ENCODE measurements at regions not wholly inside any gene's neighbourhood (a gene's known extent, or its start where the extent isn't known, plus 50 kb on each side); places are given as distances from the start of the nearest gene placed in this dataset.

GRCh38 chr2:145800151-145801091 lies 1280.5 kb upstream of the ZEB2 start:
- TF ChIP-seq POLR2A (IDR thresholded peaks at IDR 0.05) (no peak), CTCF (IDR thresholded peaks at IDR 0.05) (no peak), EP300 (IDR thresholded peaks at IDR 0.05) (no peak)
- Histone ChIP-seq H3K4me1 (ENCODE audit: insufficient read depth) (no peaks in the 10 kb centered on the region), H3K27ac (no peak overlapping the region), H3K36me3 (no peaks in the 10 kb centered on the region), H3K4me3 (no peak overlapping the region), H3K27me3 (no peaks in the 10 kb centered on the region), H3K9me3 (no peaks in the 10 kb centered on the region)
- intact Hi-C loops (cut with DNase I), result no loop called here
- DNase-seq, result no peak
- 76 to 79% (median 77%) methylated on average over 6 of the region's 6 CpGs for WGBS, 3 donors

- no peaks in the 10 kb centered on the region for H3K9me3 ChIP-seq
- DNase-seq, result no peak
- H3K36me3 ChIP-seq, result no peaks in the 10 kb centered on the region
- H3K27ac ChIP-seq, result no peak overlapping the region
- no peaks in the 10 kb centered on the region for H3K27me3 ChIP-seq
- intact Hi-C loops (cut with DNase I), result no loop called here
- TF ChIP-seq EP300 (IDR thresholded peaks at IDR 0.05) (no peak), CTCF (IDR thresholded peaks at IDR 0.05) (no peak)
- H3K4me3 ChIP-seq, result no peak overlapping the region
- 88 to 97% (median 96%) methylated on average over 7 of the region's 7 CpGs for WGBS, 3 donors
- H3K4me1 ChIP-seq (ENCODE audit: insufficient read depth), result no peaks in the 10 kb centered on the region
Measured at GRCh38 chr2:145799595-145800108, 1279.7 kb upstream of the ZEB2 start.

GRCh38 chr2:145798419-145798818 lies 1278.5 kb upstream of the ZEB2 start:
- H3K36me3 ChIP-seq, result no peaks in the 10 kb centered on the region
- H3K27me3 ChIP-seq, result no peaks in the 10 kb centered on the region
- H3K27ac ChIP-seq, result no peak overlapping the region
- no peak for TF ChIP-seq POLR2A (IDR thresholded peaks at IDR 0.05)
- TF ChIP-seq EP300 (IDR thresholded peaks at IDR 0.05), result no peak
- no peak for TF ChIP-seq CTCF (IDR thresholded peaks at IDR 0.05)
- intact Hi-C loops (cut with DNase I), result no loop called here
- no peak for DNase-seq
- WGBS, 3 donors, result 73 to 92% (median 84%) methylated on average over 1 of the region's 1 CpG
- H3K9me3 ChIP-seq, result no peaks in the 10 kb centered on the region
- H3K4me3 ChIP-seq, result no peak overlapping the region
- H3K4me1 ChIP-seq (ENCODE audit: insufficient read depth), result no peaks in the 10 kb centered on the region

GRCh38 chr2:145797692-145798091 lies 1277.8 kb upstream of the ZEB2 start:
- H3K4me3 ChIP-seq, result no peak overlapping the region
- H3K9me3 ChIP-seq, result no peaks in the 10 kb centered on the region
- H3K27me3 ChIP-seq, result no peaks in the 10 kb centered on the region
- H3K36me3 ChIP-seq, result no peaks in the 10 kb centered on the region
- TF ChIP-seq CTCF (IDR thresholded peaks at IDR 0.05), result no peak
- no peak for TF ChIP-seq EP300 (IDR thresholded peaks at IDR 0.05)
- no peak for TF ChIP-seq POLR2A (IDR thresholded peaks at IDR 0.05)
- intact Hi-C loops (cut with DNase I), result no loop called here
- H3K27ac ChIP-seq, result no peak overlapping the region
- no peaks in the 10 kb centered on the region for H3K4me1 ChIP-seq (ENCODE audit: insufficient read depth)
- WGBS, 3 donors, result 95 to 98% (median 98%) methylated on average over 4 of the region's 4 CpGs
- DNase-seq, result no peak
